ENCODE measurements at regions not wholly inside any gene's neighbourhood (a gene's known extent, or its start where the extent isn't known, plus 50 kb on each side); places are given as distances from the start of the nearest gene placed in this dataset.

DNA sequence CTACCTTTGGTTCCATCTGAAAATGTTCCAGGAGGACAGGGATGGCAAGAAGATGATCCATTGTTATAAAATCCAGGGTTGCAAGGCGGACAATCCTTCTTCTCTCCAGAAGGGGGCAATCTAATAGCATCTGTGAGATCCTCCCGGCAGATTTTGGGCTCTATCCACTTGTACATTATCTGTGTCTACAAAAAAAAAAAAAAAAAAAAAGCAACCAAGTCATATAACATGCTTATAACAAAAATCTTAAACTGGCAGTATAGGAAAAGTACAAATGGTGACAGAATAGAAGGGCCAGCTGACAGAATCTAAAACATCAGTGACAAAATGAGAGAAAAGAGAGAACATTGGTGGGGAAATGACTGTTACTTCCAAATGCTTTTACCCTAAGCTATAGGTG, 132.7 kb downstream of the ELAPOR2 start:
- no peaks in the 10 kb centered on the region for H3K4me1 Mint-ChIP-seq
- DNase-seq: peak; percentile 37
- H3K4me3 Mint-ChIP-seq: no peak overlapping the region
- H3K36me3 Mint-ChIP-seq: no peaks in the 10 kb centered on the region
- H3K27me3 Mint-ChIP-seq: peaks cover 4% of the 10 kb centered on the region
- H3K9me3 Mint-ChIP-seq: no peaks in the 10 kb centered on the region
- no peak overlapping the region for H3K27ac Mint-ChIP-seq
- CTCF ChIA-PET: interaction anchor here (0.8 to 6.4 kb wide), 18 partner anchors 10 to 492 kb away, joined by 3 to 79 read pairs (median 4); partner anchors contain the start of gene DMTF1

DNA sequence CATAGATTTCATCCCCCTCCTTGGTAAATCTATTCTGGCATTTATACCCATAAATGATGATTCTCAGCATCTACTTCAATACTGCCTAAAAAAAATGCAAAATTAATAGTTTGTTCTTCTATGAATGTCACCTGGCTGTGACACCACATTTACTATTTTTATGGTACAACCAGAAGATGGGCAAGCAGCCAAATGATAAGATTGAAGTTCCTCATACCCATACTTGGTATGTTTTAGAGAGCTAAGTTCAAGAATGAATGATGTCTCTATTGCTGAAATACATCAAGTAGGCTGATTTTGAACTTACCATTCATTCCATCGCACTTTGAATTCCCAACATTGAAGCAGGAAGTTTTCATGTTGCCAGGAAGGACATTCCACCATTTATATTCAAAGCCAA, 134.2 kb downstream of the ELAPOR2 start:
- CTCF ChIA-PET: interaction anchor here (1.1 to 6.4 kb wide), 3 partner anchors 9 to 224 kb away, joined by 3 to 79 read pairs (median 10); no protein-coding TSS in a partner anchor
- H3K27ac Mint-ChIP-seq: no peak overlapping the region
- H3K4me1 Mint-ChIP-seq: no peaks in the 10 kb centered on the region
- H3K9me3 Mint-ChIP-seq: no peaks in the 10 kb centered on the region
- H3K4me3 Mint-ChIP-seq: no peak overlapping the region
- DNase-seq: no peak
- H3K27me3 Mint-ChIP-seq: peaks cover 8% of the 10 kb centered on the region
- H3K36me3 Mint-ChIP-seq: no peaks in the 10 kb centered on the region

DNA sequence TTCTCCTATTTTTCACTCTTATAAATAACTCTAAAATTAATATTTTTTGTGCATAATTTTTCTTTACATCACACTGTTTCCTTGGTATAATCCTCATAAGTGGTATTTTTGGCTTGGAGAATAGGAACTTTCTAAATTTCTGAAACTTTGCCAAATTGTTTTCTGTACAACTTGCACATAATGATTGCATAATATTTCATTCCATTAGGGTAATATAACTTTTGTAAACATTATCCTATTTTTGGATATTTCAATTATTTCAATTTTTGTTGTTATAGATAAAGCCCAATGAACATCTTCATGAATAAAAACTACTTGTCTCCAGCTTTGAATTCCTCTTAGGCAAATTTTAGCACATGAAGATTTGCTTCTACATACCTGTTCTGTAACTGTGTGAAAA, 135.9 kb downstream of the ELAPOR2 start:
- CTCF ChIA-PET: interaction anchor here (6.4 kb wide), 1 partner anchor 225 kb away, joined by 79 read pairs; no protein-coding TSS in a partner anchor
- no peaks in the 10 kb centered on the region for H3K36me3 Mint-ChIP-seq
- DNase-seq: no peak
- H3K4me1 Mint-ChIP-seq: no peaks in the 10 kb centered on the region
- no peak overlapping the region for H3K27ac Mint-ChIP-seq
- H3K4me3 Mint-ChIP-seq: no peak overlapping the region
- H3K27me3 Mint-ChIP-seq: peaks cover 9% of the 10 kb centered on the region
- no peaks in the 10 kb centered on the region for H3K9me3 Mint-ChIP-seq

DNA sequence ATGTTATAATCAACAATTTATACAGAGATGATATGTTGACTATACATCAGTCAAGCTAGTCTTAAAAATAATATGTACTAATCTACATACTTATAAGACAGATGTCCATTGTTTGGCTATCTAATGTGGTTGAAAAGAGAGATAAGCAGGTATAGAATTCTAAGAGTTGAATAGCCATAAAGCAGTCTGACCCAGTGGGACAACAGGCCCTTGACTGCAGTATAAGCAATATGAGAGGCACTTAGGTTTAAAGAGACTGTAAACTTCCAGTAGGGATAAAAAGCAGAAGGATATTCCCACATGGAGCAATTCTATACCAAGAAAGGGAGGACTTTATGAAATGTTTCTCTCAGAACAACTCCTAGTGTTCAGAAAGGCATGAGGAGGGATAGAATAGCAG, 139.3 kb downstream of the ELAPOR2 start:
- H3K4me1 Mint-ChIP-seq: no peaks in the 10 kb centered on the region
- no peaks in the 10 kb centered on the region for H3K36me3 Mint-ChIP-seq
- CTCF ChIA-PET: no interaction called here

DNA sequence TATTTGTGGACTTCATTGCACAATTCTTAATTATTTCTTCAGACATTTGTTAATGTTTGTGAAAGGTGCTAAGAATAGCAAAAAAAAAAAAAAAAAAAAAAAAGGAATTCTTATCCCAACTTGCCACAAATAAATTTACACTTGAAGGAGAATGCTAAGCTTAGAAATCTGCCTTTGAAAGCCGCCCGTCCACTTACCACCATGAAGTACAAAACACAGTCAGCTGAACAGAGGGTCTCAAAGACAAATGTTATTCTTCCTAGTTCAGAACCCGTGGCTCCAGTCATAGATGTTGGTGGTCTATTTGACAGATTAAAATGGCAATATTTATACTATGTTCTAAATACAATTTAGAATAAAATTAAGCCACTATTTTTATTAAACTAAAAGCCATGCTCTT, 141.2 kb downstream of the ELAPOR2 start:
- H3K27ac Mint-ChIP-seq: no peak overlapping the region
- H3K9me3 Mint-ChIP-seq: no peaks in the 10 kb centered on the region
- no peak overlapping the region for H3K4me3 Mint-ChIP-seq
- H3K4me1 Mint-ChIP-seq: no peaks in the 10 kb centered on the region
- H3K27me3 Mint-ChIP-seq: peaks cover 5% of the 10 kb centered on the region
- DNase-seq: no peak
- H3K36me3 Mint-ChIP-seq: no peaks in the 10 kb centered on the region
- CTCF ChIA-PET: interaction anchor here (0.7 to 0.9 kb wide), 3 partner anchors 8 to 162 kb away, joined by 3 to 4 read pairs (median 3); no protein-coding TSS in a partner anchor

More for the DNA sequence above, 139.3 kb downstream of the ELAPOR2 start:
- Mint-ChIP-seq H3K4me3 (no peak overlapping the region), H3K27ac (no peak overlapping the region), H3K27me3 (peaks cover 5% of the 10 kb centered on the region), H3K9me3 (no peaks in the 10 kb centered on the region)
- no peak for DNase-seq

DNA sequence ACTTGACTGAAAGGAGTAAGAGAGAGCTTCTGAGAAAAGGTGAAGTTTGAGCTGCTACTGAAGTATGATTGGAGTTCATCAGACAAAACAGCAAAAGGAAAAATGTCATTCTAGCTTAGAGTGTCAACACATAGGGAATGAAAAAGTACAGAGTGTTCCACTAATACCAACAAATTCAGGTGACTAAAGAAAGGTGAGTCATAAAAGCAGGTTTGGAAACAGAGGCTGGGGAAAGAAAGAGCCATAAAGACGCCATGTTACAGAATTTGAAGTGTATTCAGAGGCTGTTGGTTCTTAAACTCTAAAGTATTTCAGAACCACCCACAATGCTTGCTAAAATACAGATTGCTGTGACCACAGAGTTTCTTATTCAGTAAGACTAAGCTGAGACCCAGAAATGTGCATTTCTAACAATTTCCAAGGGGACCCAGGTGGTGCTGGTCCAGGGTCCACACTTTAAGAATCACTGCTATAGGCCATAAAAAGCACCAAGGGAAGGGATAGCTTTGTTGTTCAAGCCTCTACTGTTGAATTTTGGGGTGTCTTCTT, 143.1 kb downstream of the ELAPOR2 start:
- no peaks in the 10 kb centered on the region for H3K36me3 Mint-ChIP-seq
- no peaks in the 10 kb centered on the region for H3K9me3 Mint-ChIP-seq
- H3K27ac Mint-ChIP-seq: no peak overlapping the region
- CTCF ChIA-PET: interaction anchor here (0.9 to 3.5 kb wide), 6 partner anchors 9 to 499 kb away, joined by 3 to 22 read pairs (median 6); no protein-coding TSS in a partner anchor
- DNase-seq: no peak
- H3K4me1 Mint-ChIP-seq: no peaks in the 10 kb centered on the region
- H3K27me3 Mint-ChIP-seq: peaks cover 5% of the 10 kb centered on the region
- H3K4me3 Mint-ChIP-seq: no peak overlapping the region

DNA sequence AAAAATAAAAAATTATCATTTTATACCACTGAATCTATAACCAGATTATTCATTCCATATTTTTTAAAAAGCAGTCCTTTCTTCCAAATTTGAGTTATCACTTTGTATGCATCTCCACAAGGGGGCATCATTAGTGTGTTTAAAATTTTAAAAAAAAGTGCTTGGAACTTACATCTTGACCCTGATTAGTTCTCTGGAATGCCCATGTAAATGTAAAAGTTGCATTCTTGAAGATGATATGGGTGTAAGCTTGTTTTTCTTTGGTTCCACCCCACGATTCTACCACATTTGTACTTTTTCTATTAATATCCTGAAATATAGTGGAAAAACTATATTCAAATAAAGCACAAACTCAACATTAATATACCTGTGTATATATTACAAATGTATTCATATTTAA, 144.9 kb downstream of the ELAPOR2 start:
- H3K27me3 Mint-ChIP-seq: no peaks in the 10 kb centered on the region
- no peaks in the 10 kb centered on the region for H3K9me3 Mint-ChIP-seq
- no peaks in the 10 kb centered on the region for H3K36me3 Mint-ChIP-seq
- H3K4me1 Mint-ChIP-seq: no peaks in the 10 kb centered on the region
- no peak overlapping the region for H3K4me3 Mint-ChIP-seq
- no peak for DNase-seq
- CTCF ChIA-PET: interaction anchor here (0.8 to 3.5 kb wide), 3 partner anchors 234 to 602 kb away, joined by 3 to 22 read pairs (median 3); no protein-coding TSS in a partner anchor
- H3K27ac Mint-ChIP-seq: no peak overlapping the region

Data from activated naive CD4-positive, alpha-beta T cell treated with anti-CD3 and anti-CD28 coated beads, Interleukin-2, amount 10 ng/mL, durations not matched to agents 7 days and 5 days (primary cell).